ENCODE measurements at regions not wholly inside any gene's neighbourhood (a gene's known extent, or its start where the extent isn't known, plus 50 kb on each side); places are given as distances from the start of the nearest gene placed in this dataset.

DNA sequence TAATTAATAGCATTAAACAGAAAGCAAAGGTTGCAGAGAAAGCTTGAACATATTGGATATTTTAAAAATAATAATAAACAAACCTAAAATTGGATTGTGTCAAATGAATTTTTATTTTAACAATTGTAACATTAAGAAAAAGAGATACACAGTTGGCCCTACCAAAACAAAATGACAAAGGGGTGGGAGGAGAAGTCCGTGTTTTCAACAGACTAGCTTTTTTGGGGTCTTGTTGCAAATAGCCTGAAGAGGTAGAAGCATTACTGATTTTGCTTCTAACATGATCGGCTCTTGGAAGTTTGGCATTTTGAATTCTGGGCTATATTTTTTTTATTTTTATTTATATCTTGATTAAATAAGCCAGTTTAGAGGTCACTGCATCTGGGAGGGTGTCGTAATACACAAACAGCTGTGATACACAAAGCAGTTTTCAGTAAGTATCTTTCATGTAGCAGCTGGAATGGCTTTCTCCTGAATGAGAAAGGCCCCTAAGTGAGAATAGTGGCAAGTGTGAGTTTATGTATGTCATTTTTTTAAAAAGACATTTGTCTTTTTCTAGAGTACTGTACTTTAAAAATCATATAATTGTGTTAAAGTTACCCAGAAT lies 85.5 kb upstream of the ZNF217 start:
- TF ChIP-seq, protein P1, sequence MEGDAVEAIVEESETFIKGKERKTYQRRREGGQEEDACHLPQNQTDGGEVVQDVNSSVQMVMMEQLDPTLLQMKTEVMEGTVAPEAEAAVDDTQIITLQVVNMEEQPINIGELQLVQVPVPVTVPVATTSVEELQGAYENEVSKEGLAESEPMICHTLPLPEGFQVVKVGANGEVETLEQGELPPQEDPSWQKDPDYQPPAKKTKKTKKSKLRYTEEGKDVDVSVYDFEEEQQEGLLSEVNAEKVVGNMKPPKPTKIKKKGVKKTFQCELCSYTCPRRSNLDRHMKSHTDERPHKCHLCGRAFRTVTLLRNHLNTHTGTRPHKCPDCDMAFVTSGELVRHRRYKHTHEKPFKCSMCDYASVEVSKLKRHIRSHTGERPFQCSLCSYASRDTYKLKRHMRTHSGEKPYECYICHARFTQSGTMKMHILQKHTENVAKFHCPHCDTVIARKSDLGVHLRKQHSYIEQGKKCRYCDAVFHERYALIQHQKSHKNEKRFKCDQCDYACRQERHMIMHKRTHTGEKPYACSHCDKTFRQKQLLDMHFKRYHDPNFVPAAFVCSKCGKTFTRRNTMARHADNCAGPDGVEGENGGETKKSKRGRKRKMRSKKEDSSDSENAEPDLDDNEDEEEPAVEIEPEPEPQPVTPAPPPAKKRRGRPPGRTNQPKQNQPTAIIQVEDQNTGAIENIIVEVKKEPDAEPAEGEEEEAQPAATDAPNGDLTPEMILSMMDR (IDR thresholded peaks at IDR 0.05) = no peak
- TF ChIP-seq POLR2A (IDR thresholded peaks at IDR 0.05) = no peak

Data from right lobe of liver (tissue), 4 donors.